ENCODE measurements at regions not wholly inside any gene's neighbourhood (a gene's known extent, or its start where the extent isn't known, plus 50 kb on each side); places are given as distances from the start of the nearest gene placed in this dataset.

DNA sequence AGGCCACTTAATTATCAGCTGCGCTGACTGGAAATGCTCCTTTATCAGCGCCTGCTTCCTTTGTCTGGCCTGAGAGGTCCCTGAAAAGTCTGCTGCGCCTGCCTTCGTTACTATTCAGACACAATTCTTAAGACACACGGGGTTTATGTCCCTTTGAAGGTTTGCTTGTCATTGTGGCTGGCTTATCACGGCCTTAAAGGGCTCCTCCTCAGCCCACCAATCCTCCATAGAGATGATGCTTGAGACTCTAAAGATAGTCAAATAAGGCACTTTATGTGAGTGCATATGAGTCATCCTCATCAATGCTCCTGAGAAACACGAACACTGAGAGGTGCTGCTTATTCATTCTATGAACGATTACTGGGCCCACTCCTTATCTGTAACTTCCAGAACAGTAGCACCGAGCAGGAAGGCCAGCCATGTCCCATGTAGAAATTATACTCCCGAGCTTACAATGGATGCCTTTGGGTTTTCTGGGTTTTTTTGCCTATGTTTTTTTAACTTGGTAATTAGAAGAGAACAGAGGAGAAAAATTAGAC lies 1268.2 kb upstream of the TMEM132C start:
- TF ChIP-seq EZH2 (IDR thresholded peaks at IDR 0.05; ENCODE audit: borderline replicate concordance, low read length) = no peak
- TF ChIP-seq, protein P1, sequence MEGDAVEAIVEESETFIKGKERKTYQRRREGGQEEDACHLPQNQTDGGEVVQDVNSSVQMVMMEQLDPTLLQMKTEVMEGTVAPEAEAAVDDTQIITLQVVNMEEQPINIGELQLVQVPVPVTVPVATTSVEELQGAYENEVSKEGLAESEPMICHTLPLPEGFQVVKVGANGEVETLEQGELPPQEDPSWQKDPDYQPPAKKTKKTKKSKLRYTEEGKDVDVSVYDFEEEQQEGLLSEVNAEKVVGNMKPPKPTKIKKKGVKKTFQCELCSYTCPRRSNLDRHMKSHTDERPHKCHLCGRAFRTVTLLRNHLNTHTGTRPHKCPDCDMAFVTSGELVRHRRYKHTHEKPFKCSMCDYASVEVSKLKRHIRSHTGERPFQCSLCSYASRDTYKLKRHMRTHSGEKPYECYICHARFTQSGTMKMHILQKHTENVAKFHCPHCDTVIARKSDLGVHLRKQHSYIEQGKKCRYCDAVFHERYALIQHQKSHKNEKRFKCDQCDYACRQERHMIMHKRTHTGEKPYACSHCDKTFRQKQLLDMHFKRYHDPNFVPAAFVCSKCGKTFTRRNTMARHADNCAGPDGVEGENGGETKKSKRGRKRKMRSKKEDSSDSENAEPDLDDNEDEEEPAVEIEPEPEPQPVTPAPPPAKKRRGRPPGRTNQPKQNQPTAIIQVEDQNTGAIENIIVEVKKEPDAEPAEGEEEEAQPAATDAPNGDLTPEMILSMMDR (IDR thresholded peaks at IDR 0.05; ENCODE audit: low read length) = no peak
- no peaks in the 10 kb centered on the region for H3F3A ChIP-seq (ENCODE audit: insufficient read depth, low read length)
- no peak overlapping the region for H3K4me3 ChIP-seq (ENCODE audit: low read depth, low read length, poor library complexity, severe bottlenecking)
- no peaks in the 10 kb centered on the region for H4K20me1 ChIP-seq (ENCODE audit: insufficient read depth, low read length)
- no peaks in the 10 kb centered on the region for H3K79me2 ChIP-seq (ENCODE audit: insufficient read depth, low read length)
- no peaks in the 10 kb centered on the region for H3K9me3 ChIP-seq (ENCODE audit: low read length)
- no peaks in the 10 kb centered on the region for H3K36me3 ChIP-seq (ENCODE audit: insufficient read depth, low read length)
- no peaks in the 10 kb centered on the region for H3K9me2 ChIP-seq (ENCODE audit: low read depth, low read length)
- no peak overlapping the region for H3K27ac ChIP-seq (ENCODE audit: low read depth, low read length, poor library complexity, severe bottlenecking)
- H3K4me1 ChIP-seq (ENCODE audit: insufficient read depth, low read length, severe bottlenecking) = no peaks in the 10 kb centered on the region
- no peak overlapping the region for H2AFZ ChIP-seq (ENCODE audit: low read length)
- H3K4me2 ChIP-seq (ENCODE audit: low read length) = no peak overlapping the region
- H3K27me3 ChIP-seq (ENCODE audit: insufficient read depth, low read length) = no peaks in the 10 kb centered on the region
- H3K9ac ChIP-seq (ENCODE audit: low read length) = no peak overlapping the region

DNA sequence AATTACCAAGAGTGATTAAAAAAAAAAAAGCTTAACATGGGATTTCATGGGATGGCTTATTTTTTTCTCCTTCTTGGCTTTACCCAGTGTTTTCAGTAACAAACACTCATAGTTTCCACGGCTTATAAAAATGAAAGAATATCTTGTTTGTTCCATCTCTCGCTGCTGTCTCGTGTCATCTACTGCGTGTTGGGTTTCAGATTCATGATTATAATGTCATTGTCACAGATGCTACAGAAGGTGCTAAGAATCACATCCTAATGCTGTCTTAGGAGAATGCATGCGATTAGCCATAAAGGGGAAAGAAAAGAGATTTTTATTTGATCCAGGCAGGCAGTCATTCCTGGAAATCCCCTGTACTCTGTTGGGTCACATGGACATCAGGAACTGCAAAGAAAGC lies 1267.6 kb upstream of the TMEM132C start:
- Histone ChIP-seq H3K4me2 (ENCODE audit: low read length) (no peak overlapping the region), H2AFZ (ENCODE audit: low read length) (no peak overlapping the region), H3K27me3 (ENCODE audit: insufficient read depth, low read length) (no peaks in the 10 kb centered on the region), H3F3A (ENCODE audit: insufficient read depth, low read length) (no peaks in the 10 kb centered on the region), H3K36me3 (ENCODE audit: insufficient read depth, low read length) (no peaks in the 10 kb centered on the region), H3K4me1 (ENCODE audit: insufficient read depth, low read length, severe bottlenecking) (no peaks in the 10 kb centered on the region), H3K9ac (ENCODE audit: low read length) (no peak overlapping the region), H3K79me2 (ENCODE audit: insufficient read depth, low read length) (no peaks in the 10 kb centered on the region), H3K9me2 (ENCODE audit: low read depth, low read length) (no peaks in the 10 kb centered on the region), H3K9me3 (ENCODE audit: low read length) (no peaks in the 10 kb centered on the region), H3K4me3 (ENCODE audit: low read depth, low read length, poor library complexity, severe bottlenecking) (no peak overlapping the region), H3K27ac (ENCODE audit: low read depth, low read length, poor library complexity, severe bottlenecking) (no peak overlapping the region), H4K20me1 (ENCODE audit: insufficient read depth, low read length) (no peaks in the 10 kb centered on the region)
- TF ChIP-seq EZH2 (IDR thresholded peaks at IDR 0.05; ENCODE audit: borderline replicate concordance, low read length) = no peak
- TF ChIP-seq, protein P1 (IDR thresholded peaks at IDR 0.05; ENCODE audit: low read length) = no peak

DNA sequence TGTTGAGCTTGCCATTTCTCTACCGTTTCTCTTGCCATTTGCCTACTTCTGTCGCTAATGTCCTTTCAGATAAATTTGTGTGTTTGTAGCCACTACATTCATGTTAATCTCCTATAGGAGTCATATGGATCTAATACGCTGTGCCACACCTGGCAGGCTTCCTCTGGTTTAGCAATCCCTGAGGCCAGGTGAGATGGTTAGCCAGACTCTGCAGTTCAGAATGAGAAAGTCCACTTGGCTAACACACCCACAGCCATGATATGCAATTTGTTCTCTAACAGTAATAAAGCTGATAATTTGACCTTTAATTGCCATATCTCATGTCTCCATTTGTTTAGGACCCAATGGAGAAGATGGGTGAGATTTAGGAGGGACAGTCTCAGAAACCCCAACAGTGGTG lies 1261.6 kb upstream of the TMEM132C start:
- TF ChIP-seq EZH2 (IDR thresholded peaks at IDR 0.05; ENCODE audit: borderline replicate concordance, low read length) = no peak
- TF ChIP-seq, protein P1 (IDR thresholded peaks at IDR 0.05; ENCODE audit: low read length) = no peak
- no peaks in the 10 kb centered on the region for H3K4me1 ChIP-seq (ENCODE audit: insufficient read depth, low read length, severe bottlenecking)

More for the DNA sequence above, 1261.6 kb upstream of the TMEM132C start:
- Histone ChIP-seq H3K27ac (ENCODE audit: low read depth, low read length, poor library complexity, severe bottlenecking) (no peak overlapping the region), H3K4me2 (ENCODE audit: low read length) (no peak overlapping the region), H3F3A (ENCODE audit: insufficient read depth, low read length) (no peaks in the 10 kb centered on the region), H3K9me3 (ENCODE audit: low read length) (no peaks in the 10 kb centered on the region), H3K9me2 (ENCODE audit: low read depth, low read length) (no peaks in the 10 kb centered on the region), H3K36me3 (ENCODE audit: insufficient read depth, low read length) (no peaks in the 10 kb centered on the region), H3K9ac (ENCODE audit: low read length) (no peak overlapping the region), H3K79me2 (ENCODE audit: insufficient read depth, low read length) (no peaks in the 10 kb centered on the region), H3K4me3 (ENCODE audit: low read depth, low read length, poor library complexity, severe bottlenecking) (no peak overlapping the region), H3K27me3 (ENCODE audit: insufficient read depth, low read length) (no peaks in the 10 kb centered on the region), H2AFZ (ENCODE audit: low read length) (no peak overlapping the region), H4K20me1 (ENCODE audit: insufficient read depth, low read length) (no peaks in the 10 kb centered on the region)
